Hepatocyte (in vitro differentiated cells): ENCODE measurements at regions not wholly inside any gene's neighbourhood (a gene's known extent, or its start where the extent isn't known, plus 50 kb on each side); places are given as distances from the start of the nearest gene placed in this dataset.

Source experiments
- DNase-seq: peaks from one replicate; pipeline ENCODE4 v3.0.0-alpha.2; 2016; ENCODE audit warnings: low spot score
- H2AFZ ChIP-seq: fragments of 200-600 bp; sonication (generic); 2 replicates; pipeline ENCODE4 v1.6.0; 2016; ENCODE audit warnings: antibody characterized with exemption, mild to moderate bottlenecking
- H3K27ac ChIP-seq: fragments of 200-600 bp; sonication (generic); 2 replicates; pipeline ENCODE4 v1.5.1; 2016; ENCODE audit warnings: mild to moderate bottlenecking
- H3K27me3 ChIP-seq: fragments of 200-600 bp; sonication (generic); 2 replicates; pipeline ENCODE4 v1.6.1; 2016
- H3K36me3 ChIP-seq: fragments of 200-600 bp; sonication (generic); replicated peaks from 2 replicates; pipeline ENCODE4 v1.5.1; 2016; ENCODE audit warnings: low read depth; ENCODE audit not compliant: insufficient read depth
- H3K4me1 ChIP-seq: fragments of 200-600 bp; sonication (generic); 2 replicates; pipeline ENCODE4 v1.5.1; 2016; ENCODE audit warnings: mild to moderate bottlenecking, moderate library complexity; ENCODE audit not compliant: insufficient read depth
- H3K4me2 ChIP-seq: fragments of 200-600 bp; sonication (generic); 2 replicates; pipeline ENCODE4 v1.6.0; 2016
- H3K4me3 ChIP-seq: fragments of 200-600 bp; sonication (generic); 2 replicates; pipeline ENCODE4 v1.5.1; 2016; ENCODE audit warnings: mild to moderate bottlenecking
- H3K79me2 ChIP-seq: fragments of 200-600 bp; sonication (generic); 2 replicates; pipeline ENCODE4 v1.6.0; 2017; ENCODE audit warnings: mild to moderate bottlenecking
- H3K9me2 ChIP-seq: fragments of 200-600 bp; sonication (generic); replicated peaks from 2 replicates; pipeline ENCODE4 v1.6.0; 2017; ENCODE audit warnings: mild to moderate bottlenecking; ENCODE audit not compliant: insufficient read depth
- H3K9me3 ChIP-seq: fragments of 200-600 bp; sonication (generic); 2 replicates; pipeline ENCODE4 v1.5.1; 2016; ENCODE audit warnings: low read depth, mild to moderate bottlenecking
- H4K20me1 ChIP-seq: fragments of 200-600 bp; sonication (generic); 2 replicates; pipeline ENCODE4 v1.6.0; 2016; ENCODE audit warnings: mild to moderate bottlenecking; ENCODE audit not compliant: insufficient read depth, poor library complexity, severe bottlenecking
- CTCF ChIP-seq: fragments of 200-600 bp; sonication (generic); IDR thresholded peaks from 2 replicates; pipeline ENCODE4 v1.5.1; 2016; ENCODE audit warnings: antibody characterized with exemption, mild to moderate bottlenecking; ENCODE audit not compliant: poor library complexity
- EZH2 ChIP-seq: fragments of 200-600 bp; sonication (generic); IDR thresholded peaks from 2 replicates; pipeline ENCODE4 v1.6.1; 2016; ENCODE audit warnings: antibody characterized with exemption, mild to moderate bottlenecking, borderline replicate concordance
- EZH2phosphoT487 ChIP-seq: fragments of 200-600 bp; sonication (generic); IDR thresholded peaks from one replicate; pipeline ENCODE4 v1.6.1; 2018; ENCODE audit warnings: antibody characterized with exemption, mild to moderate bottlenecking, low read depth, moderate library complexity; ENCODE audit not compliant: unreplicated experiment, severe bottlenecking
- WGBS: methylation state at CpG from one replicate; pipeline ENCODE4 v1.1.6; 2016; ENCODE audit warnings: low lambda C conversion rate; ENCODE audit errors: missing lambda C conversion rate; 5-methylcytosine and 5-hydroxymethylcytosine counted together

- no peaks in the 10 kb centered on the region for H3K79me2 ChIP-seq
- no peak overlapping the region for H2AFZ ChIP-seq
- TF ChIP-seq EZH2phosphoT487, result no peak
- no peak for TF ChIP-seq EZH2
- TF ChIP-seq CTCF, result no peak
- H3K4me2 ChIP-seq, result no peak overlapping the region
- H3K36me3 ChIP-seq, result no peaks in the 10 kb centered on the region
- no peaks in the 10 kb centered on the region for H4K20me1 ChIP-seq
- H3K9me2 ChIP-seq, result no peaks in the 10 kb centered on the region
- no peaks in the 10 kb centered on the region for H3K4me1 ChIP-seq
- WGBS, result 97% methylated on average over 1 of the region's 1 CpG
- no peaks in the 10 kb centered on the region for H3K27me3 ChIP-seq
- no peaks in the 10 kb centered on the region for H3K9me3 ChIP-seq
- H3K4me3 ChIP-seq, result no peak overlapping the region
- no peak overlapping the region for H3K27ac ChIP-seq
- DNase-seq, result no peak
Measured at GRCh38 chr4:28724239-28724638, 1863.6 kb downstream of the STIM2 start.

- no peaks in the 10 kb centered on the region for H3K9me2 ChIP-seq
- H3K27ac ChIP-seq, result no peak overlapping the region
- DNase-seq, result no peak
- H3K27me3 ChIP-seq, result no peaks in the 10 kb centered on the region
- WGBS, result 92% methylated on average over 2 of the region's 2 CpGs
- no peaks in the 10 kb centered on the region for H3K4me1 ChIP-seq
- no peaks in the 10 kb centered on the region for H3K79me2 ChIP-seq
- no peak overlapping the region for H2AFZ ChIP-seq
- H4K20me1 ChIP-seq, result no peaks in the 10 kb centered on the region
- no peaks in the 10 kb centered on the region for H3K9me3 ChIP-seq
- no peak for TF ChIP-seq CTCF
- TF ChIP-seq EZH2, result no peak
- TF ChIP-seq EZH2phosphoT487, result no peak
- no peaks in the 10 kb centered on the region for H3K36me3 ChIP-seq
- H3K4me3 ChIP-seq, result no peak overlapping the region
- H3K4me2 ChIP-seq, result no peak overlapping the region
Measured at GRCh38 chr4:28730304-28730703, 1869.7 kb downstream of the STIM2 start.

- H3K4me1 ChIP-seq, result no peaks in the 10 kb centered on the region
- H3K79me2 ChIP-seq, result no peaks in the 10 kb centered on the region
- TF ChIP-seq EZH2phosphoT487 (no peak), EZH2 (no peak), CTCF (no peak)
- no peaks in the 10 kb centered on the region for H3K27me3 ChIP-seq
- H3K9me2 ChIP-seq, result no peaks in the 10 kb centered on the region
- no peaks in the 10 kb centered on the region for H3K9me3 ChIP-seq
- H3K27ac ChIP-seq, result no peak overlapping the region
- DNase-seq, result no peak
- no peak overlapping the region for H2AFZ ChIP-seq
- H3K4me3 ChIP-seq, result no peak overlapping the region
- H3K4me2 ChIP-seq, result no peak overlapping the region
- no peaks in the 10 kb centered on the region for H4K20me1 ChIP-seq
- no peaks in the 10 kb centered on the region for H3K36me3 ChIP-seq
- 76% methylated on average over 4 of the region's 4 CpGs for WGBS
Measured at GRCh38 chr4:28744066-28744465, 1883.4 kb downstream of the STIM2 start.

- Histone ChIP-seq H3K79me2 (no peaks in the 10 kb centered on the region), H3K27me3 (no peaks in the 10 kb centered on the region)
- 56% methylated on average over 3 of the region's 3 CpGs for WGBS
Measured at GRCh38 chr4:28754376-28754775, 1893.7 kb downstream of the STIM2 start.

More at GRCh38 chr4:28754376-28754775, 1893.7 kb downstream of the STIM2 start:
- H3K9me2 ChIP-seq, result no peaks in the 10 kb centered on the region
- no peak for TF ChIP-seq CTCF
- TF ChIP-seq EZH2, result no peak
- TF ChIP-seq EZH2phosphoT487, result no peak
- no peak overlapping the region for H3K4me3 ChIP-seq
- no peak for DNase-seq
- H3K4me2 ChIP-seq, result no peak overlapping the region
- no peaks in the 10 kb centered on the region for H3K36me3 ChIP-seq
- no peaks in the 10 kb centered on the region for H3K9me3 ChIP-seq
- no peaks in the 10 kb centered on the region for H4K20me1 ChIP-seq
- no peak overlapping the region for H2AFZ ChIP-seq
- no peak overlapping the region for H3K27ac ChIP-seq
- no peaks in the 10 kb centered on the region for H3K4me1 ChIP-seq
